HG02870 (cell line): ENCODE measurements at regions not wholly inside any gene's neighbourhood (a gene's known extent, or its start where the extent isn't known, plus 50 kb on each side); places are given as distances from the start of the nearest gene placed in this dataset.

Experiments
- ATAC-seq: cut with Tn5 transposase; IDR thresholded peaks from one replicate; pipeline ENCODE4 v1.9.1; 2021; ENCODE audit warnings: mild to moderate bottlenecking, moderate library complexity; ENCODE audit not compliant: unreplicated experiment

DNA sequence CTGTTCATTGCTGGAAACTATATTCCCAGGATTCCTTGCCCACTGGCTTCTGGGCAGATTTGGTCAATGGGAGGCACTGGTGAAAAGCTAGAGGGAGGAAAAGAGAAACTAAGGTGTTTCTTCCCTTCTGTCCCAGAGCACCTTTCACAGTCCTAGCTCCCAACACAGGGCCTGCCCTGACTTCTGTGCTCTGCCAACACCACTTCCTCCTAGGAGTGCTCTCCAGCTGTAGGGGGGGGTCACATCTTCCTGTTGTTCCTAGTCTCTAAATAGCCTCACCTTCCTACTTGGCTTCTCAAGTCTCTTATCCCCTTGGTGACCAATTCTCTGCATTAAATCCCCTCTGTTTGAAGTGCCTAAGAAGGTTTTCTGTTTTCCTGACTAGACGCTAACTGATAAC lies 115.4 kb downstream of the ADRB2 start:
- ATAC-seq = no peak

DNA sequence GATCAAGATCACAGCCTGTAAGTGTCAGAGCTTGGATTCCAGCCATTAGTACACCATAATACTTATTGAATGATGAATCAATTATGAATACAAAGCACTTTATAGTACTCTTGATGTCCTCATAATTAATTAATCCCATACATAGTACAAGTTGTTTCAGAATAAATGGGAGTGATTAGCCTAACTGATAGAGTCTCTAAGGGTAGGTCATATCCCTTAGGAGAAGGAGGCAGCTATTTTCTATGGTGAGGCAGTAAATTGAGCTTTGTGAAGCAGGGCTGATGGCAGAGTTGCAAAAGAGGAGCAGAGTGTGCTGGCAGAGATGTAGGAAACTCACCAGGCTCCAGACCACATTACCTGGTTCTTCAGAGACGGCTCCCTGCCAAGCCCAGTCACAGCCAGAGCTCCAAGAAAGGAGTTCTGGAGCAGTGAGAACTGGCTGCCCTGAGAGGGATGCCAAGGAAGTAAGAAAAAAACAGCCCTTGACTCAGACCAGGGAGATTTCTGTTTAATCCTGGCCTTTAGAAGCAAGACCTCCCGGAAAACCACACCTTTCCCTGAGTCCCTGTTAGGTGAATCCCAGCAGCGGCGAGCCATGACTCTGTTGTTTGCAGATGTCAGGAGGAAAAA lies 112.9 kb downstream of the SH3TC2 start:
- no peak for ATAC-seq

DNA sequence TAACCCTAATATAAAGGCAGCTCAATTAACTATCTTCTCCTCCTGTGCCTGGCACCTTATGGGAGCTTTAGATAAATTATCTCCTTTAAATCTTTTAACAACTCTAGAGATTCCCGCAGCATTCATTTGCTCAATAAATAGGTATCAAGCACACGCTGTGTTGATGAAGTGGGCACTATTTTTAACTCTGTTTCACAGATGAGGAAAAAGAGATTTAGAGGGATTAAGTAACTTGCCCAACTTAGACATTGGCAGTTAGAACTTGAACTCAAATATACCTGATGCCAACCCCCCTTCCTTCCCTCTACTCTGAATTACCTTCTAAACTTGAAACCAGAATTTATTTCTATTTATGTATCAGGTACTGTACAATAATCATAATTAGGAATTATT lies 112.4 kb downstream of the SH3TC2 start:
- ATAC-seq = no peak

DNA sequence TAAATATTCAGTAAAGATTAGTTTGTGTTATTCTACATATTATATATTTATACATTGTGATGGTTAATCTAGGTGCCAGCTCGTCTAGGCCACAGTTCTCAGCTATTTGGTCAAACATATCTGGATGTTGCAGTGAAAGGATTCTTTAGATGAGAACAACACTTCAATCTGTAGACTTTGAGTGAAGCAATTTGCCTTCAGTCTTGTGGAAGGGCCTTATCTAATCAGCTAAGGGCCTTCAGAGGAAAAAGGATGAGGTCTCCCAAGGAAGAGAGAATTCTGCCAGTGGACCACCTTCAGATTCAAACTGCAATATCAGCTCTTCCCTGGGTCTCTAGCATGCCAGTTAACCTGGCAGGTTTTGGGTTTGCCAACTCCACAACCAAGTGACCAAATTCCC lies 112.0 kb downstream of the SH3TC2 start:
- no peak for ATAC-seq

DNA sequence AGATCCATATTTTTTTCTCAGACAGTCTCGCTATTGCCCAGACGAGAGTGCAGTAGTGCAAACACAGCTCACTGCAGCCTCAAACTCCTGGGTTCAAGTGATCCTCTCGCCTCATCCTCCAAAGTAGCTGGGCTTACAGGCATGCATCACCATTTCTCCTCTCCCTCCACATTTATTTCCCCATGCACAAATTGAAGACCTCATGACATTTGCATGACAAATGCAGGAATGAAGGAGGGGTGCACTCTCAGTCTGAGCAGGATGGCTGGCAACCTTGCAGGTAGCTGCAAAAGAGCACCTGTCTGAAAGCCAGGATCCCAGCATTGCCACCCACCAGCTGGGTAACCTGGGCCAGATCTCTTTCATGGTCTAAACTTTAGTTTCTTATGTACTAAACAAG lies 111.2 kb downstream of the SH3TC2 start:
- ATAC-seq = no peak

DNA sequence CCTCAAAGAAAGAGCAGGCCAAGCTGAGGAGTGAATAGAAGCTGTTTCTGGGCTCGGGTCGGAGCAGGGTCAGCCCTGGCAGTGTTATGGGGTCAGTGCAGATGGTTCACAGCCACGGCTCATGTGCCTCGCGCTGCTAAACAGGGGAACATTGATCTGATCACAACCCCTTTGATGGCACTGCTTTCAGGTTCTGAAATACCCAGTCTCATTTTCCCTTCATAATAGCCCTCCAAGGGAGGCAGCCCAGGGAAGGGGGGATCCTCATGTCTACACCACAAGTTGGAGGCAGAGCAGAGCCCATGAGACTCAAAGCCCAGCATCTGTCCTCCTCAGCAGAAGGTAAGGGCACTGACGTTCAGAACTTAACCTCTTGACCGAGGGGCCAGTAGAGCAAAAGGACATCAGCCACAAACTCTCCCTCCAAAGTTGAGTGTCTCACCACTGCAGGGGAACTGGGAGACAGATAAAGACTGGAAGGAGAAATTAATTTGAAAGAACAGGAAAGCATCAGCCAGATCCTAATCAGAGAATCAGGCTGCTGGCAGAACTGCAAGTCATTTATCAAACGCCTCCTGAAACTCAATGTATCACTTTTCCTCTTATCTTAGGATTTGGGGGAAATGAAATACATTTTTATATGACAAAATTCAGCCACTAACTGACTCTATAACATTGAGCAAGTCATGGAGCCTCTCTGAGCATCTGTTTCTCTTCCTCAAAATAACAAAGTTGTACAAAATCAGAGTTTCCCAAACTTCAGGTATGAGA lies 110.6 kb downstream of the SH3TC2 start:
- no peak for ATAC-seq

DNA sequence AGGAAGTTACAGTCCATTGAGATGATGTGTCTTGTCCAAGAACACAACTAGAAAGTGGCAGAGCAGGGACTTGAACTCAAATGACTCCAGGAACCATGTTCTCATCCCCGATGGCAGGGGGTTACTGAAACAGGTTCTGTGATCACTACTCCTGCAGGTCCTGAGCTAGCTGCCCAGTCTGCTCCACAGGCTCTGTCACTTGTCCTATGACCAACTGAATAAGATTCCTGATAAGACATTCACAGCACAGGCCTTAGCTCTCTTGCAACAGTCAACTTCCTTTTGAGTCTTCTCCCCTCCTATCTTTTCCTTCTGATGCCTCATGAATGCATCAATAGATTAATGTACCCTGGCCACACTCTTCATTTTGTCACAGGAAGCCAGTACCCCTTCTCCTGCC lies 109.2 kb downstream of the SH3TC2 start:
- no peak for ATAC-seq
